Ishikawa (cell line): ENCODE measurements at regions not wholly inside any gene's neighbourhood (a gene's known extent, or its start where the extent isn't known, plus 50 kb on each side); places are given as distances from the start of the nearest gene placed in this dataset.
A peak's percentile ranks its signal among the peaks of the same experiment; 100 is the strongest.

Experiments used
- CEBPB ChIP-seq: IDR thresholded peaks from 2 replicates; pipeline ENCODE4 v1.6.1; 2012
- CREB1 ChIP-seq: IDR thresholded peaks from 2 replicates; pipeline ENCODE4 v1.6.1; 2012; ENCODE audit warnings: low read depth
- EGR1 ChIP-seq: IDR thresholded peaks from 2 replicates; pipeline ENCODE4 v1.6.1; 2012
- EP300 ChIP-seq: IDR thresholded peaks from 2 replicates; pipeline ENCODE4 v1.6.1; 2012; ENCODE audit warnings: borderline replicate concordance
- FOXM1 ChIP-seq: IDR thresholded peaks from 2 replicates; pipeline ENCODE4 v1.6.1; 2012; ENCODE audit warnings: low read depth, borderline replicate concordance
- MAX ChIP-seq: IDR thresholded peaks from 2 replicates; pipeline ENCODE4 v1.6.1; 2012
- NFIC ChIP-seq: IDR thresholded peaks from 2 replicates; pipeline ENCODE4 v1.6.1; 2012
- RAD21 ChIP-seq: IDR thresholded peaks from 2 replicates; pipeline ENCODE4 v1.6.1; 2012; ENCODE audit warnings: low read depth
- REST ChIP-seq: IDR thresholded peaks from 2 replicates; pipeline ENCODE4 v1.6.1; 2012; ENCODE audit warnings: low read depth, mild to moderate bottlenecking
- TAF1 ChIP-seq: IDR thresholded peaks from 2 replicates; pipeline ENCODE4 v1.6.1; 2012; ENCODE audit warnings: low read depth, mild to moderate bottlenecking
- TCF12 ChIP-seq: IDR thresholded peaks from 2 replicates; pipeline ENCODE4 v1.6.1; 2012; ENCODE audit warnings: low read depth
- TEAD4 ChIP-seq: IDR thresholded peaks from 2 replicates; pipeline ENCODE4 v1.6.1; 2012
- USF1 ChIP-seq: IDR thresholded peaks from 2 replicates; pipeline ENCODE4 v1.6.1; 2012
- YY1 ChIP-seq: IDR thresholded peaks from 2 replicates; pipeline ENCODE4 v1.6.1; 2012; ENCODE audit warnings: low read depth
- ZBTB7A ChIP-seq: IDR thresholded peaks from 2 replicates; pipeline ENCODE4 v1.6.1; 2012; ENCODE audit warnings: low read depth

- TF ChIP-seq TEAD4 (no peak), CREB1 (no peak), FOXM1 (no peak), TCF12 (no peak), NFIC (no peak), ZBTB7A (no peak), RAD21 (no peak), EP300 (no peak)
Measured at GRCh38 chr4:100945789-100946188, 401.5 kb downstream of the PPP3CA start.

GRCh38 chr4:100938698-100939097, 408.6 kb downstream of the PPP3CA start:
- TF ChIP-seq TAF1 = no peak
- TF ChIP-seq TCF12 = no peak
- no peak for TF ChIP-seq USF1
- no peak for TF ChIP-seq EP300
- TF ChIP-seq EGR1 = no peak

GRCh38 chr4:100936661-100937375, 410.5 kb downstream of the PPP3CA start:
- TF ChIP-seq TEAD4 = no peak
- TF ChIP-seq EGR1 = no peak
- TF ChIP-seq EP300 = no peak
- no peak for TF ChIP-seq YY1
- TF ChIP-seq RAD21 = no peak
- no peak for TF ChIP-seq TCF12
- TF ChIP-seq CEBPB = no peak
- TF ChIP-seq MAX = no peak
- no peak for TF ChIP-seq USF1
- TF ChIP-seq NFIC = no peak
- no peak for TF ChIP-seq TAF1
- TF ChIP-seq ZBTB7A = no peak
- no peak for TF ChIP-seq CREB1
- no peak for TF ChIP-seq FOXM1
- no peak for TF ChIP-seq REST

GRCh38 chr4:100935090-100935489, 412.2 kb downstream of the PPP3CA start:
- no peak for TF ChIP-seq TAF1
- peak; percentile 39; the same call in 1 of the 2 replicates for TF ChIP-seq RAD21

GRCh38 chr4:100933628-100934027, 413.7 kb downstream of the PPP3CA start:
- TF ChIP-seq USF1 (no peak), MAX (no peak), CEBPB (no peak), TCF12 (no peak), EGR1 (no peak), RAD21 (no peak), REST (no peak), ZBTB7A (no peak), TAF1 (no peak), CREB1 (no peak), EP300 (no peak)

- TF ChIP-seq FOXM1 = no peak
- no peak for TF ChIP-seq TEAD4
- TF ChIP-seq CEBPB = no peak
- no peak for TF ChIP-seq EGR1
- TF ChIP-seq TCF12 = no peak
- TF ChIP-seq CREB1 = no peak
- TF ChIP-seq RAD21 = no peak
- no peak for TF ChIP-seq TAF1
- no peak for TF ChIP-seq NFIC
- no peak for TF ChIP-seq USF1
- TF ChIP-seq MAX = no peak
- no peak for TF ChIP-seq REST
- TF ChIP-seq ZBTB7A = no peak
Measured at GRCh38 chr4:100929758-100930157, 411.9 kb upstream of the EMCN start.
